ENCODE measurements at regions not wholly inside any gene's neighbourhood (a gene's known extent, or its start where the extent isn't known, plus 50 kb on each side); places are given as distances from the start of the nearest gene placed in this dataset.
A peak's percentile ranks its signal among the peaks of the same experiment; 100 is the strongest.
"Not testable (repeated sequence)": the region's sequence is repeated elsewhere in the genome, so short reads cannot be mapped to it uniquely, and the experiment has no call there.

DNA sequence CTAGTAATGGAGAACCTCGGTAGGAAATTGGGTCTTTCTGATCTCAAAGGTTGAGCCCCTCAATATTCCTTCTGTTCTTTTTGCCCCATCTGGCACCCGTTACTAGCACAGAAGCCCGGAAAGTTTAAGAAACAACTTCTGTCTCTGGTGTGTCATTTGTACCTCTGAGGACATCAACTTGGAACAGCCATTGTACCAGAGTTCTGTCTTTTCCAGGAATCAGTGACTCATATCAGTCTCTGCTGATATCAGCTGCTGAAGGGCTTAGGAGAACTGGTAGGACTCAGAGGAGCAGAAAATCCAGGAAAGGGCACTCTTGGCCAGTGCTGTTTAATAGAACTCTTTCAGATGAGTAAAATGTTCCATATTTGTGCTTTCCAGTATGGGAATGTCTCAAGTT is 78.3 kb upstream of the CHD6 start:
- DNase-seq (ENCODE audit: low read depth) = no peak

DNA sequence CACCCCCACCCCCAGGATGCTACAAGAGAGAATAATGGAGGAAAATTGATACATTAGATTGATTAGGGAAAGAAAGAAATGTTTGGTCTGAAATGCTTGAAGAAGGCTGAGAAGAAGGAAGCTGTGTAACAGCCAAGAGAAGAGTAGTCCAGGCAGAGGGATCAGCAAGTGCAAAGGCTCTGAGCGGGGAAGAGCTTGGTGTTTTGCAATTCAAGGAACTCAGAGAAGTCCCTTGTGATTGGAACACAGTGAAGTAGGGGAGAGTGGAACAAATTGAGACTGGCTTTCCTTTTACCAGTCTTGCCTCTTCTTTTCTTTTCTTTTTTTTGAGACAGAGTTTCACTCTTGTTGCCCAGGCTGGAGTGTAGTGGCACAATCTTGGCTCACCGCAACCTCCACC is 76.6 kb upstream of the CHD6 start:
- no peaks in the 10 kb centered on the region for H3K36me3 ChIP-seq (ENCODE audit: control insufficient read depth, insufficient read depth, low read length, severe bottlenecking)
- no peak for DNase-seq (ENCODE audit: low read depth)
- H3K9ac ChIP-seq (ENCODE audit: low read length) = no peak overlapping the region

More for the DNA sequence above, 78.3 kb upstream of the CHD6 start:
- Histone ChIP-seq H3K4me1 (ENCODE audit: control insufficient read depth, insufficient read depth, low read length) (peaks cover 47% of the 10 kb centered on the region), H3K4me3 (ENCODE audit: low read length) (peak overlapping the region; percentile 19), H3K9ac (ENCODE audit: low read length) (peak overlapping the region; percentile 63), H3K27me3 (replicated peaks; ENCODE audit: control insufficient read depth, insufficient read depth, low read length) (no peaks in the 10 kb centered on the region), H3K9me3 (ENCODE audit: control insufficient read depth, low read length) (no peaks in the 10 kb centered on the region), H3K36me3 (ENCODE audit: control insufficient read depth, insufficient read depth, low read length, severe bottlenecking) (no peaks in the 10 kb centered on the region)

DNA sequence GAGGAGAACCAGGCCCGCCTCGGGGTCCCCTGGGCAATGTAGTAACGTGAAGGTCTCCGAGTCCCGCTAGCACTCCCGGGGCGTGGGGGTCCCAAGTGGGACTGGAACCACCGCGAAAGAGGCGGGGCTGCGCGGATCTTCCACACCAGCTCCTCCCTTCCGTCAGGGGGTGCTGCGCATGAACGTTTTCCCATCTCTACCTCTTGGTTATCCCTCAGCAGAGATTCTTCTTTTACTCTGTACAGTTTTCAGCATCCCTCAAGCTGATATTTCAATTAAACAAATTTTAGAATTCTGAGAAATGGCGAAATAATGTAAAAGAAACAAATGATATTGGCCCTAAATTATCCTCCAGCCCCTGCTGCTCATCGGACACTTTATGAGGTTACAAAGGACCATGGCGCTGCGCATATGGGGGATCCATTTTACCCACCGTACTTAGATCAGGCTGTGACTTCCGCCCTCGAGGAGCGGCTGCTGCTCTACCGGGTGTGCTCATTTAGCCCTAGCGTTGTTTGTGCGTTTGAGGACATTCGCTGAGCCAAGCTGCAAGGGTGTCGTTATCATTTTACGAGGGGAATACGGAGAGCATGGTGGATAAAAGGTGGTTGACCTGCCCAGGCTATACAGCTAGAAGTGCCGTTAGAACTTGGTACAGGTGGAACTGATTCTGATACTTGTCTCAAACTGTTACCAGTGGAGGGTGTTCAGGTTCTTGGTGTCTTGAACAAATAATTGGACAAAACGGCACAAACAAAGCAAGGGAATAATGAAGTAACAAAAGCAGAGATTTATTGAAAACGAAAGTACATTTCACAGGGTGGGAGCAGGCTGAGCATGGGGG is 75.2 kb upstream of the CHD6 start:
- Histone ChIP-seq H3K27me3 (replicated peaks; ENCODE audit: control insufficient read depth, insufficient read depth, low read length) (no peaks in the 10 kb centered on the region), H3K4me1 (ENCODE audit: control insufficient read depth, insufficient read depth, low read length) (peaks cover 46% of the 10 kb centered on the region), H3K36me3 (ENCODE audit: control insufficient read depth, insufficient read depth, low read length, severe bottlenecking) (no peaks in the 10 kb centered on the region), H3K9ac (ENCODE audit: low read length) (peak overlapping the region; percentile 95), H3K9me3 (ENCODE audit: control insufficient read depth, low read length) (no peaks in the 10 kb centered on the region), H3K4me3 (ENCODE audit: low read length) (peak overlapping the region; percentile 95)
- DNase-seq (ENCODE audit: low read depth) = peak; percentile 91

More for the DNA sequence above, 76.6 kb upstream of the CHD6 start:
- no peak overlapping the region for H3K4me3 ChIP-seq (ENCODE audit: low read length)
- H3K9me3 ChIP-seq (ENCODE audit: control insufficient read depth, low read length) = no peaks in the 10 kb centered on the region
- no peaks in the 10 kb centered on the region for H3K27me3 ChIP-seq (replicated peaks; ENCODE audit: control insufficient read depth, insufficient read depth, low read length)
- peaks cover 47% of the 10 kb centered on the region for H3K4me1 ChIP-seq (ENCODE audit: control insufficient read depth, insufficient read depth, low read length)

DNA sequence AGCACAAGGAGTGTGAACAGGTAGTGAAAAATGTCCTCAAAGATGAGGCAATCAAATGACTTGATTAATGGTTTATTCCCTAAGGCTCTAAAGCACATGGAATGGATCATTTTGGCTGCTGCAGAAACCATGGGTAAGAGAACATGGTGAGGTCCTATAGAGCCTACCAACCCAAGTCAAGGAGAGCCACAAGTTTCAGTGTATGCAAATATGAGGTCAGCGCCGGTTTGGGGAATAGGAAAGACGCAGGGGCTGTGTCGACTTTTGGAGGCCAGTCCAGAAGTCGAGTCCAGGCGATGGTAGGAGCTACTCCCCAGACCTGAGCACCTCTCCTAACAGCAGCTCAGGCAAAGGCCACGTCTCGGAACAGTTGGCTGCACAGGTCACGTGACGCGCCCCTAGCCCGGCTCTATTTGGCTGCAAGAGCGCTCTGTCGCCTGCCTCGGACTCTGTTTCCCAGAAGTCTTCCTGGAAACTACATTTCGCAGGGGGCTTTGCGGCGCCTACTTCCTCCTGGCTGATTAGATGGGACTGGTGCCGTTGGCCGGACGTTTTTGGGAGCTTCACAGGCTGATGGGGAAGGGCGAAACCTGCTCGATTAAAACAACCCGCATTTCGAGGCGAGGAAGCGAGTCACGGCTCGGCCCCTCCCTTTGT is 74.4 kb upstream of the CHD6 start:
- H3K27me3 ChIP-seq (replicated peaks; ENCODE audit: control insufficient read depth, insufficient read depth, low read length) = no peaks in the 10 kb centered on the region
- peak overlapping the region; percentile 95 for H3K9ac ChIP-seq (ENCODE audit: low read length)
- peaks cover 39% of the 10 kb centered on the region for H3K4me1 ChIP-seq (ENCODE audit: control insufficient read depth, insufficient read depth, low read length)
- no peaks in the 10 kb centered on the region for H3K9me3 ChIP-seq (ENCODE audit: control insufficient read depth, low read length)
- no peaks in the 10 kb centered on the region for H3K36me3 ChIP-seq (ENCODE audit: control insufficient read depth, insufficient read depth, low read length, severe bottlenecking)
- H3K4me3 ChIP-seq (ENCODE audit: low read length) = peak overlapping the region; percentile 95
- peak; percentile 77 for DNase-seq (ENCODE audit: low read depth)

DNA sequence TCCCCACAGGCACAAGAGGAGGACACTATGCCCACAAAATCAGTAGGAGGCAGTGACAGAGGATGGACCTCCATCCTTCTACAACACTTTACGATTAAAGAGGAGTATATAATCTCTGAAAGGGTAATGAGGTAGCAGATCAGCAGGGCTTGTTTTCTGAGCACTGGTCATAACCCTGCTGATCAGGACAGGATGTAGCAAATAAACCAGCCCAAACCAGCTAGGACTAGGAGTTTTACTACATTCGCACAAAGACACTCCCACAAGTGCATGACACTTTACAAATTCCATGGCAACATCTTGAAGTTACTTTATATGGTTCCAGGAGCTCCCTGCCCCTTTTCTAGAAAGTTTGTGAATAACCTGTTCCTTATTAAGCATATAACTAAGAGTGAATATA is 73.3 kb upstream of the CHD6 start:
- Histone ChIP-seq H3K9ac (ENCODE audit: low read length) (no peak overlapping the region), H3K4me1 (ENCODE audit: control insufficient read depth, insufficient read depth, low read length) (peaks cover 28% of the 10 kb centered on the region), H3K36me3 (ENCODE audit: control insufficient read depth, insufficient read depth, low read length, severe bottlenecking) (no peaks in the 10 kb centered on the region), H3K27me3 (replicated peaks; ENCODE audit: control insufficient read depth, insufficient read depth, low read length) (peaks cover 2% of the 10 kb centered on the region), H3K4me3 (ENCODE audit: low read length) (no peak overlapping the region), H3K9me3 (ENCODE audit: control insufficient read depth, low read length) (no peaks in the 10 kb centered on the region)
- no peak for DNase-seq (ENCODE audit: low read depth)

DNA sequence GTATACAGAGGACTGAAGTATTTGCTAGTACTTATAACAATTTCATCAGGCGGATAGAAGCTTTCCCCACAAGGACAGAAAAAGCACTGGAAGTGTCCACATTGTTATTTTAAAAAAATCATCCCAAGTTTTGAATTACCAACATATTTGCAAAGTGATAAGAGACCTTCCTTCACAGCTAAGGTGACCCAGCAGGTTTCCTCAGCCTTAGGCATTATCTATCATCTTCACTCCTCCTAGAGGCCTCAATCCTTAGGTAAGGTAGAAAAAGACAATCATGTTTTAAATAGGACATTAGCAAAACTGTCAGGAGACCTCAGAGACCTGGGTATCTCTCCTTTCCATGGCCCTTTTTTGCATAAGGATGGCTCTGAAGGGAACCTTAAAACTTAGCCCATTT is 72.5 kb upstream of the CHD6 start:
- no peak overlapping the region for H3K4me3 ChIP-seq (ENCODE audit: low read length)
- no peaks in the 10 kb centered on the region for H3K9me3 ChIP-seq (ENCODE audit: control insufficient read depth, low read length)
- peaks cover 21% of the 10 kb centered on the region for H3K4me1 ChIP-seq (ENCODE audit: control insufficient read depth, insufficient read depth, low read length)
- peaks cover 7% of the 10 kb centered on the region for H3K27me3 ChIP-seq (replicated peaks; ENCODE audit: control insufficient read depth, insufficient read depth, low read length)
- H3K36me3 ChIP-seq (ENCODE audit: control insufficient read depth, insufficient read depth, low read length, severe bottlenecking) = no peaks in the 10 kb centered on the region
- no peak for DNase-seq (ENCODE audit: low read depth)
- H3K9ac ChIP-seq (ENCODE audit: low read length) = no peak overlapping the region

DNA sequence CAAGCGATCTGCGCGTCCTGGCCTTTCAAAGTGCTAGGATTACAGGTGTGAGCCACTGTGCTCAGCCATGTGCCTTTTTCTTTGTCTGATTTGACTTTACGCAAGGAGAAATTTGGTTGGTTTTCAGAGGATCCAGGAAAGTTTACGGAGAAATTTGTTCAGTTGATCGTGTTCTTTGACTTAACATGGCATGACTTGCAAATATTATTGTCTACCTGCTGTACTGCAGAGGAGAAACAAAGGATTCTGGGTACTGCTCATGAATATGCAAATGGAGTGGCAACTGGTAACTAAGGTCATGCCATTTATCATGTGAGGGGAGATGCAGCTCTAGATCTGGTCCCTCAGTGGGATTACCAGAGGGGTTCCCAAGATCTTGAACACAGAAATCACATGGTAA is 68.8 kb upstream of the CHD6 start:
- no peaks in the 10 kb centered on the region for H3K9me3 ChIP-seq (ENCODE audit: control insufficient read depth, low read length)
- no peaks in the 10 kb centered on the region for H3K36me3 ChIP-seq (ENCODE audit: control insufficient read depth, insufficient read depth, low read length, severe bottlenecking)
- peaks cover 7% of the 10 kb centered on the region for H3K27me3 ChIP-seq (replicated peaks; ENCODE audit: control insufficient read depth, insufficient read depth, low read length)
- no peak overlapping the region for H3K9ac ChIP-seq (ENCODE audit: low read length)
- H3K4me3 ChIP-seq (ENCODE audit: low read length) = no peak overlapping the region
- no peak for DNase-seq (ENCODE audit: low read depth)
- H3K4me1 ChIP-seq (ENCODE audit: control insufficient read depth, insufficient read depth, low read length) = peaks cover 3% of the 10 kb centered on the region

DNA sequence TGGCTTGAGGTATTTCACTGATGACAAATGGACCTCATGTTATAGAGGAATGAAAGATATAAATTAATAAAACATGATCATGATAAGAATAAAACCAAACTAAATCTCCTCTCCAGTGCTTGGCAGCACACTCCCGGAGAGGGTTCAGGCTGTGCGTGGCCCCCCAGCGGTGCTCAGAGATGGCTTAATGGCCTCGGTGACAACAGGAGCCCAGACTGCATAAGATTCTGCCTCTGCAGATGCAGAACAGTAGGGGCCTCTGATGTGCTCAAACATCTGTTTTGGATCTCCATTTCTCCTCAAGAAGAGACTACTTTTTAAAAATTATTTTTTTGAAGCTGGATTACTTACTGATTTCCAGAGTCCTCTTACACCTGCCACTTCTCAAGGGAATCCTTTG is 67.0 kb upstream of the CHD6 start:
- not testable (repeated sequence) for H3K4me1 ChIP-seq (ENCODE audit: control insufficient read depth, insufficient read depth, low read length); DNase-seq (ENCODE audit: low read depth); H3K4me3 ChIP-seq (ENCODE audit: low read length); H3K36me3 ChIP-seq (ENCODE audit: control insufficient read depth, insufficient read depth, low read length, severe bottlenecking); H3K9ac ChIP-seq (ENCODE audit: low read length); H3K27me3 ChIP-seq (replicated peaks; ENCODE audit: control insufficient read depth, insufficient read depth, low read length); H3K9me3 ChIP-seq (ENCODE audit: control insufficient read depth, low read length)

DNA sequence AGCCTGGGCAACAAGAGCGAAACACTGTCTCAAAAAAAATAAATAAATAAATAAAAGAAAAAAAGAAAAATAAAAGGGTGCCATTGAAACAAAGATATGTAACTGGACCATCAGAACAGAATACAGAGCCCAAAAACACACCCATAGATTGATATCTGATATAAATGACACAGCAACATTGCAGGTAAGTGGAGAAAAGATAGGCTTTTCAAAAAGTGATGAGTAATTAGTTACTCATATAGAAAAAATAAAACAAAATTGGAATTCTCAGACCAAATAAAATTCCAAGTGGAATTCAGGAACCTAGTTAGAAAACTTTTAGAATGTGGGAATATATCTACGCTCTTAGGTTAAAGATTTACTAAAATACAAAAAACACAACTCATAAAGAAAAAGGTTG is 60.6 kb upstream of the CHD6 start:
- no peak for DNase-seq (ENCODE audit: low read depth)
- no peaks in the 10 kb centered on the region for H3K9me3 ChIP-seq (ENCODE audit: control insufficient read depth, low read length)
- H3K27me3 ChIP-seq (replicated peaks; ENCODE audit: control insufficient read depth, insufficient read depth, low read length) = peaks cover 10% of the 10 kb centered on the region
- no peak overlapping the region for H3K4me3 ChIP-seq (ENCODE audit: low read length)
- no peak overlapping the region for H3K9ac ChIP-seq (ENCODE audit: low read length)
- no peaks in the 10 kb centered on the region for H3K4me1 ChIP-seq (ENCODE audit: control insufficient read depth, insufficient read depth, low read length)
- H3K36me3 ChIP-seq (ENCODE audit: control insufficient read depth, insufficient read depth, low read length, severe bottlenecking) = no peaks in the 10 kb centered on the region

DNA sequence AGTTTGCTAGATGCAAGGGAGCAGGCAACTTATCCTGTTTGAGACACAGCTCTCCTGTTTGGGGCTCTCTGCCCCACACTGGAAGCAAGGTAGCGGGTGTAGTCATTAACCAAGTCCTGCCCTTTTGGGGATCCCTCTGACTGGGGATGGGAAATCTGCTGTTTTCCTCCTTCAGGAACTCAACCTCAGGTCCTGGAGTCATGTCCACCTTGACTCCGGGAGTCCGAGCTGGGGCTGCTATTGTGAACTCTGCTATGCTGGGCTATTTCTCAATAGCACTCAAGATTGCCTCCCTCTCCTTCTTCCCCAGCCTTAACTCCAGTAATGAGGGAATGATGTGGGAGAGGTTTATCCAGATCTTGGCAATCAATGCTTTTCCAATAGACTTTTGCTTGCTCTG is 54.1 kb upstream of the CHD6 start:
- no peaks in the 10 kb centered on the region for H3K36me3 ChIP-seq (ENCODE audit: control insufficient read depth, insufficient read depth, low read length, severe bottlenecking)
- no peak for DNase-seq (ENCODE audit: low read depth)
- H3K9ac ChIP-seq (ENCODE audit: low read length) = no peak overlapping the region
- H3K4me1 ChIP-seq (ENCODE audit: control insufficient read depth, insufficient read depth, low read length) = no peaks in the 10 kb centered on the region
- H3K27me3 ChIP-seq (replicated peaks; ENCODE audit: control insufficient read depth, insufficient read depth, low read length) = peaks cover 29% of the 10 kb centered on the region
- no peak overlapping the region for H3K4me3 ChIP-seq (ENCODE audit: low read length)
- peaks cover 3% of the 10 kb centered on the region for H3K9me3 ChIP-seq (ENCODE audit: control insufficient read depth, low read length)

DNA sequence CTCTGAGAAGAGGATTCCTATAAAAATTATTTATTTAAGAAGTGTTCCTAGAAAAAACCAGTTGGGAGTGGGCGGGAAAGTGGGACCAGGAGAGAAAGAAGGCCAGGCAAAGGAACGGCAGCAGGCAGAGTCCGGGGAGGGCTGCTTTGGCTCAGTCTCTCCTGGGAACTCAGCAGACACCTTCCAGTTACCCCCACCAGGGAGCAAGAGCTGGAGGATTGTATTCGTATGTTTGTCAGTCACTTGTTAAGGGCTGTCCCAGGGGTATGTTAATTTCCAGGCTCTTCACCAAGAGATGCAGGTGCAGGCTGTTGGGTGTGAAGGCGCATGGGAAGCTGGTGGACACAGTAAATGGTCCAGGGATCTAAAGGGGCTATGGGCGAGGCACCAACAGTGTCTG is 53.0 kb upstream of the CHD6 start:
- no peak for DNase-seq (ENCODE audit: low read depth)

More for the DNA sequence above, 53.0 kb upstream of the CHD6 start:
- Histone ChIP-seq H3K9me3 (ENCODE audit: control insufficient read depth, low read length) (peaks cover 3% of the 10 kb centered on the region), H3K4me1 (ENCODE audit: control insufficient read depth, insufficient read depth, low read length) (no peaks in the 10 kb centered on the region), H3K27me3 (replicated peaks; ENCODE audit: control insufficient read depth, insufficient read depth, low read length) (peaks cover 29% of the 10 kb centered on the region), H3K9ac (ENCODE audit: low read length) (no peak overlapping the region), H3K4me3 (ENCODE audit: low read length) (no peak overlapping the region), H3K36me3 (ENCODE audit: control insufficient read depth, insufficient read depth, low read length, severe bottlenecking) (no peaks in the 10 kb centered on the region)
